Karpas-422 (cell line): ENCODE measurements at regions not wholly inside any gene's neighbourhood (a gene's known extent, or its start where the extent isn't known, plus 50 kb on each side); places are given as distances from the start of the nearest gene placed in this dataset.
A peak's percentile ranks its signal among the peaks of the same experiment; 100 is the strongest.

Experiments
- DNase-seq: peaks from one replicate; pipeline ENCODE4 v3.0.0-alpha.2; 2015
- H2AFZ ChIP-seq: fragments of 200-600 bp; sonication (generic); 2 replicates; pipeline ENCODE4 v1.6.1; 2014; ENCODE audit warnings: antibody characterized with exemption, low read length, mixed read lengths
- H3K27ac ChIP-seq: fragments of 200-600 bp; sonication (generic); 2 replicates; pipeline ENCODE4 v1.5.1; 2014; ENCODE audit warnings: mild to moderate bottlenecking, low read length, moderate library complexity
- H3K27me3 ChIP-seq: fragments of 200-600 bp; sonication (generic); 2 replicates; pipeline ENCODE4 v1.6.1; 2014; ENCODE audit warnings: low read length, mixed read lengths
- H3K36me3 ChIP-seq: fragments of 200-600 bp; sonication (generic); 2 replicates; pipeline ENCODE4 v1.6.1; 2014; ENCODE audit warnings: low read length, mixed read lengths; ENCODE audit not compliant: insufficient read depth
- H3K4me1 ChIP-seq: fragments of 200-600 bp; sonication (generic); 2 replicates; pipeline ENCODE4 v1.6.1; 2014; ENCODE audit warnings: mild to moderate bottlenecking, low read length, mixed read lengths
- H3K4me2 ChIP-seq: fragments of 200-600 bp; sonication (generic); 2 replicates; pipeline ENCODE4 v1.6.1; 2014; ENCODE audit warnings: low read length, low read depth, mild to moderate bottlenecking; ENCODE audit not compliant: poor library complexity, severe bottlenecking
- H3K4me3 ChIP-seq: fragments of 200-600 bp; sonication (generic); 2 replicates; pipeline ENCODE4 v1.5.1; 2014; ENCODE audit warnings: mild to moderate bottlenecking, antibody characterized with exemption, low read length, mixed read lengths
- H3K79me2 ChIP-seq: fragments of 200-600 bp; sonication (generic); 2 replicates; pipeline ENCODE4 v1.6.1; 2014; ENCODE audit warnings: mild to moderate bottlenecking, low read length, mixed read lengths
- H3K9ac ChIP-seq: fragments of 200-600 bp; sonication (generic); 2 replicates; pipeline ENCODE4 v1.6.0; 2014; ENCODE audit warnings: low read length
- H3K9me2 ChIP-seq: fragments of 200-600 bp; sonication (generic), shearing (Covaris generic); replicated peaks from 2 replicates; pipeline ENCODE4 v1.6.0; 2014; ENCODE audit warnings: mild to moderate bottlenecking, low read length, moderate library complexity; ENCODE audit not compliant: insufficient read depth
- H3K9me3 ChIP-seq: fragments of 300-700, 200-600 bp; sonication (generic); 2 replicates; pipeline ENCODE4 v1.6.1; 2014; ENCODE audit warnings: low read length, mixed read lengths
- H4K20me1 ChIP-seq: fragments of 200-600 bp; sonication (generic); 2 replicates; pipeline ENCODE4 v1.6.1; 2014; ENCODE audit warnings: mild to moderate bottlenecking, antibody characterized with exemption, low read length, low read depth; ENCODE audit not compliant: insufficient read depth

DNA sequence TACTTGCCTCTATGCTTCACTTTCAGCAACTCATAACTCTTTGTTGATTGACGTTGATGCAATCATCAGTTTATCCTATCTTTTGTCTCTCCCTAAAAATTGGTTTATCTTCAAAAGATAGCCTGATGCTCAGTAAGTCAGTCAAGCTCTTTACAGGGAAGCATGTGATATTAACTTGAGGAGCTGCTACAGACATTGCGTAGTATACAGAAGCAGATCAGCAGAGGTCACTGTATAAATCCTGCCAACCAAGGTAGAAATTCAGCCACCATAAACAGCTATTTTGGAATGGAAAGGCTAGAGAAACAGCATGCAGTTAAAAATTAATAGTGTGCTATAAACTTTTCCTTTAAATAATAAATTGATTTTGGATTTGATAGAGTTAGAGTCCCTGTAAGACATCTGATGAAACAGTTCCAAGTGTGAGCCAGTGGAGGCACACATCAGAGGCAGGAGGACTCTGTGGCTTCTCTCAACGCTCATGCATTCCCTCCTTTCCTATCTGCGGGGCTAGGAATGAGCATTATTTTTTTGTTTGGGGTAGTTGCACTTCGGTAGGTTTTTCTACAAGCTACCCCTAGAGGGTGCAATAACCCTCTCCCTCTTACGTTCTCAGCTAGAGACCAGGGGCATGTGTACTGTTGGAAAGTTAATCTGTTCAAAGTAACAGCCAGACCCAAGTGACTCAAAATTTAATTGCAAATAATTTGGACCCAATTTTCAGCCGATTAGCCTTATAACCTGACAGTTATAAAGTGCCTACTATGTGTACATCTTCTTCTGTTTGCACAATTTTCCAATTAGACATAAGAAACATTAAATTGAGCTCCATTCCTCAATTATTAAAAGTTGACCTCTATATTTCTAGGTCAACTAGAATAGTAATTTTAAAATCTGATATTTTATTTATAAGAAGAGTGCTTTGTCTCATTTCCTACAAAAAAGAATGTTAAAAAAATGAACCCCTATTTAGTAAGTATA is 647.7 kb upstream of the SOX9 start:
- Histone ChIP-seq H3K27ac (no peak overlapping the region), H3K36me3 (no peaks in the 10 kb centered on the region), H3K4me1 (no peaks in the 10 kb centered on the region), H2AFZ (no peak overlapping the region), H3K9me3 (no peaks in the 10 kb centered on the region), H3K9me2 (no peaks in the 10 kb centered on the region), H3K4me2 (no peak overlapping the region), H3K27me3 (no peaks in the 10 kb centered on the region), H3K79me2 (no peaks in the 10 kb centered on the region), H3K4me3 (no peak overlapping the region), H3K9ac (no peak overlapping the region), H4K20me1 (no peaks in the 10 kb centered on the region)
- DNase-seq: peak; percentile 81

DNA sequence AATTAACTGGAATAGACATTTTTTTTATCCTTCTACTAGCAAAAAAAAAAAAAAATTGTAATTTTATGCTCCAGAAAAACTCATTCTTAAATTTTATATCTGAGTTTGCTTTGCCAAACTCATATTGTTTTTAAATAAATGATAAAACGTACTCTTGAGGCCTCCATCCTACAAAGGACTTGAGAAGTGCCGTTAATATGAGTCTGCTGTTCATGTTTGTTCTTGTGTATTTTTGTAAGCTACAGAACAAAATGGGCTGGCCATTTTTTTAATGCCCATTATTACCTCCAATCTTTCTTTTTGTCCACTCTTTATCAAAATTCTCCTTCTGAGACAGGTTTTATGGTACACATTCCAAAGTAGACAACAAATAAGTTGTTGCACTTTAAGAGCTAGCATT is 643.5 kb upstream of the SOX9 start:
- Histone ChIP-seq H2AFZ (no peak overlapping the region), H3K4me2 (no peak overlapping the region), H3K36me3 (no peaks in the 10 kb centered on the region), H3K79me2 (no peaks in the 10 kb centered on the region), H3K27me3 (no peaks in the 10 kb centered on the region), H3K9me3 (no peaks in the 10 kb centered on the region), H3K9ac (no peak overlapping the region), H3K9me2 (no peaks in the 10 kb centered on the region), H3K4me1 (no peaks in the 10 kb centered on the region), H3K4me3 (no peak overlapping the region), H3K27ac (no peak overlapping the region), H4K20me1 (no peaks in the 10 kb centered on the region)
- no peak for DNase-seq

DNA sequence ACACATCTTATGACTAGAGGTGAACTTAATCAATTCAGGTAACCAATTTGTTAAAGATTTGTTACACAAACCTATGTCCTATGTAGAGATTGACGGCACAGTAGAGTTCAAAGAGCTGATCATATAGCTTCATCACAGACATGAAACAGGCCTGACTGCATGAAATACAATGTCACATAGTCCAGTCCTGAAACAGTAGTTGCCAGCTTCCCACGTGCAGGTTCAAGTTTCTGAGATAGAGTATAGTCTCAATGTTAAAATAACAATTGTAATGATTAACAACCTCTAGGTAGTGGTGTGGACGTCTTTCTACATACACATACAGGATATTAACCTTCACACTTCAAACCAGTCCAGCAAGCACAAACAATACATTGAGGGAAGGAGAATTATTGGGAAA is 640.7 kb upstream of the SOX9 start:
- Histone ChIP-seq H3K4me2 (no peak overlapping the region), H3K36me3 (no peaks in the 10 kb centered on the region), H3K9me2 (no peaks in the 10 kb centered on the region)

DNA sequence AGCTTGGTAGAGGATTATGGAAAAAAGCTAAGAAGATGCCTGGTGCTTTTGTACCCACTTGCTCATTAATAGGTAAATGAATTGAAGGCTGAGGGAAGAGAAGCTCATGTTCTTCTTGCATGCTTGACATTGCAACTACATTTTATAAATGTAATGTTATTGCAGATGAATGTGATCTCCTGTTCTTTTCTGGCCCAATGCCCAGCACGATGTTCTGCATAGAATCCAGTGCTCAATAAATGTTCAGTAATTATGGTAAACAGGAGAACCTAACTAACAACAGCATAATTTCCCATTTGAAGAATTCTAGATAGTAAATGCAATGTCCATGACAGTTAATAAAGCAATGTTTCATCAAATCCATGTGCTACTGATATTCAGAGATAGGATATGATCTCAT is 638.2 kb upstream of the SOX9 start:
- Histone ChIP-seq H2AFZ (no peak overlapping the region), H3K9me3 (no peaks in the 10 kb centered on the region), H3K4me2 (no peak overlapping the region), H3K9ac (no peak overlapping the region), H4K20me1 (no peaks in the 10 kb centered on the region), H3K27me3 (no peaks in the 10 kb centered on the region; the same call in 1 of the 2 replicates), H3K4me1 (no peaks in the 10 kb centered on the region), H3K36me3 (no peaks in the 10 kb centered on the region), H3K4me3 (no peak overlapping the region), H3K79me2 (no peaks in the 10 kb centered on the region), H3K27ac (no peak overlapping the region), H3K9me2 (no peaks in the 10 kb centered on the region)
- no peak for DNase-seq

More for the DNA sequence above, 640.7 kb upstream of the SOX9 start:
- H4K20me1 ChIP-seq: no peaks in the 10 kb centered on the region
- no peaks in the 10 kb centered on the region for H3K9me3 ChIP-seq
- H2AFZ ChIP-seq: no peak overlapping the region
- H3K27me3 ChIP-seq: no peaks in the 10 kb centered on the region; the same call in 1 of the 2 replicates
- H3K4me1 ChIP-seq: no peaks in the 10 kb centered on the region
- H3K79me2 ChIP-seq: no peaks in the 10 kb centered on the region
- H3K9ac ChIP-seq: no peak overlapping the region
- DNase-seq: no peak
- H3K27ac ChIP-seq: no peak overlapping the region
- no peak overlapping the region for H3K4me3 ChIP-seq

DNA sequence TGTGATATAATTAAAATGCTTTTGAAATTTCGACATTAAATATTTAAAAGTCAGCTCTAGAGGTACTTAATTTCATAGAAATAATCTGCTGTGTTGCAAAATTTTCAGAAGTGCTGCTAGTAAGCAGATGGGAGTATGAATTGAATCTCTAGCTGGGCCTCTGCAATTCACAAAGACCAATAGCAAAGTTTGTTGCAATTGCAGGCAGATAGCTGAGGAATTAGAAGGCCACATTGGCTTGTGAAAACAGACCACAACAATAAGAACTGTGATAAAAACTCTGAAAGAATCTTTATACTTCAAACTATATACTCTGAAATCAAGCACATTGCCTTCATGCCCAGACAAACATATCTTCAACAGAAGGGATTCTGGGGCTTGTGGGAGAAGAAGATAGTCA is 636.3 kb upstream of the SOX9 start:
- H3K79me2 ChIP-seq: no peaks in the 10 kb centered on the region
- H2AFZ ChIP-seq: no peak overlapping the region
- H3K27ac ChIP-seq: no peak overlapping the region
- no peak overlapping the region for H3K9ac ChIP-seq
- no peaks in the 10 kb centered on the region for H3K9me3 ChIP-seq
- H3K4me1 ChIP-seq: no peaks in the 10 kb centered on the region
- H3K9me2 ChIP-seq: no peaks in the 10 kb centered on the region
- H4K20me1 ChIP-seq: no peaks in the 10 kb centered on the region
- H3K36me3 ChIP-seq: no peaks in the 10 kb centered on the region
- H3K27me3 ChIP-seq: no peaks in the 10 kb centered on the region; the same call in 1 of the 2 replicates
- no peak overlapping the region for H3K4me2 ChIP-seq
- no peak overlapping the region for H3K4me3 ChIP-seq
- DNase-seq: no peak

DNA sequence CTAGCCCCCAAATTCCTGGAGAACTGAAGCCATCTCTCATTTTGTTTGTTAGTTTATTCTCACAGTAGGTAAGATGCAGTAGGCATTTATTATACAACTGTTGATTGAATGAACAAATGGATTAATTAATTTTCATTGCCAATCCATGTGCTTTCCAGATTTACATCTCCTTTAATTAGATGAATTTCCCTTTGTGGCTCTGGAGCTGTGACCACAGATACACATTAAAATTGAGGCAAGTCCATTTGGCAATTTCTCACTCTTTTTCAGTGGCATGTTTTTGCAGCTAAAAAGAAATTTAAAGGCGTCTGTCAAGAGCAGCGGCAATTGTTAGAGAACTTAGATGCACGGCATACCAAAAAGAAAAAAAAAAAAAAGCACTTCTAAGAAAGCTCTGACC is 635.4 kb upstream of the SOX9 start:
- Histone ChIP-seq H3K79me2 (no peaks in the 10 kb centered on the region), H3K9me2 (no peaks in the 10 kb centered on the region), H3K9me3 (no peaks in the 10 kb centered on the region), H4K20me1 (no peaks in the 10 kb centered on the region), H3K4me2 (no peak overlapping the region), H3K27me3 (no peaks in the 10 kb centered on the region; the same call in 1 of the 2 replicates), H3K9ac (no peak overlapping the region), H3K4me3 (no peak overlapping the region), H3K27ac (no peak overlapping the region), H2AFZ (no peak overlapping the region), H3K4me1 (no peaks in the 10 kb centered on the region), H3K36me3 (no peaks in the 10 kb centered on the region)
- DNase-seq: no peak

DNA sequence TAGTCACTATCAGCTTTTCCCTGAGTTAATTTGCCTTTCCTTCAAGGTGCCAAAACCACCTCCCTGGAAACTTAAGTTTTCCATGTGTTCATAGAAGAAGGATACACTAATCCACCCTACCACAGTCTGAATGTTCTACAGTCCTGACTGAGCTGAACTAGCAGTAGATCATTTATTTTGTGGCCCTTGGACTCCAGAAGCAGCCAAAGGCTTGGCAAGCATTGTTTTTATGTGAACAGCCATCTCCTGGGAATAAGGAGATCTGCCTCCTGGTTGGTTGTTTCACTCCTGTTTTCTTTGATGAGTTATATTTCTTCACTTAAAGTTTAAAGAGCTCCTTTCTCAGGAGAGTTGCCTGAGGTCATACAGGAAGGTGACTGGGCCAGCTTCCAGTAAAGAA is 634.6 kb upstream of the SOX9 start:
- DNase-seq: no peak
- H3K27me3 ChIP-seq: no peaks in the 10 kb centered on the region; the same call in 1 of the 2 replicates
- no peaks in the 10 kb centered on the region for H3K9me3 ChIP-seq
- H3K4me2 ChIP-seq: no peak overlapping the region
- H3K9me2 ChIP-seq: no peaks in the 10 kb centered on the region
- H3K27ac ChIP-seq: no peak overlapping the region
- no peaks in the 10 kb centered on the region for H4K20me1 ChIP-seq
- H3K9ac ChIP-seq: no peak overlapping the region
- H3K4me1 ChIP-seq: no peaks in the 10 kb centered on the region
- no peaks in the 10 kb centered on the region for H3K79me2 ChIP-seq
- H3K36me3 ChIP-seq: no peaks in the 10 kb centered on the region
- H3K4me3 ChIP-seq: no peak overlapping the region
- no peak overlapping the region for H2AFZ ChIP-seq

DNA sequence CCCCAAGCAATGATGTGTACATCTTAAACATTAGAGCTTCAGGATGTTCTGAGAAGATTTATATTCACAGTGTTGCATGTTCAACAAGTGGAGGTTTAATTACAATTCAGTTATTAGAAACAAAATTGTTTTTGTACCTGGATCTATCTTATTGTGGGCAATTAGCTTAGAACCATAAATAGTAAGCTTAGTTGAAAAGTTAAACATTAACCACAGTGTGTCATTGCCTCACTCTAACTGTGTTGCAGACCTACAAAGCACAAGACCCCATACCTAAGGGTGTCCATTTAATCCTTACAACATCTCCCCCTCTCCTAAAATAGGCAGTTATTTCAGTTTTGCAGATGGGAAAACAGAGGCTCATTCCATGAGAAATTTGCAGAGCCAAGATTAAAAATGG is 632.0 kb upstream of the SOX9 start:
- DNase-seq: no peak
- Histone ChIP-seq H4K20me1 (no peaks in the 10 kb centered on the region), H3K9me2 (no peaks in the 10 kb centered on the region), H3K36me3 (no peaks in the 10 kb centered on the region), H3K9ac (no peak overlapping the region), H3K4me1 (no peaks in the 10 kb centered on the region), H2AFZ (no peak overlapping the region), H3K4me3 (no peak overlapping the region), H3K27ac (no peak overlapping the region), H3K9me3 (no peaks in the 10 kb centered on the region), H3K79me2 (no peaks in the 10 kb centered on the region), H3K4me2 (no peak overlapping the region), H3K27me3 (no peaks in the 10 kb centered on the region; the same call in 1 of the 2 replicates)
